ENCODE measurements at regions not wholly inside any gene's neighbourhood (a gene's known extent, or its start where the extent isn't known, plus 50 kb on each side); places are given as distances from the start of the nearest gene placed in this dataset.

DNA sequence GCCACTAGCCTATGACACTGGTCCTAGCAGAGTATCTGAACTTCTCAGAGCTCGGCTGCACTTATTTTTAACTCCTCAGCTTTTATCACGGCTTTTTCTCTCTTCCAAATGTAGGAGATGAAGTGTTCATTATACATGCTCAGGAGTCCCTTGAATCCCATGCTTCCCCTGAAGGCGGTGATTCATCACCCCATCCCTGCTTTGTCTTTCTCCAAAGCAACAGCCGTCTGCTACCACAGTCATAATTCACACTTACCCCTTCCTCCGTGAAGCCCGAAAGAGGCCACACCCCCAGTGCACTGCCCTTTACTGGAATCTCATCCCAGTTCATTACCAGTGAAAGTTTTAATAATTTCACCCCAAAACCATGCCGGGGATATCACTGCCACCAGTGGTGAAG is 301.5 kb upstream of the SHH start:
- TF ChIP-seq, protein P1, sequence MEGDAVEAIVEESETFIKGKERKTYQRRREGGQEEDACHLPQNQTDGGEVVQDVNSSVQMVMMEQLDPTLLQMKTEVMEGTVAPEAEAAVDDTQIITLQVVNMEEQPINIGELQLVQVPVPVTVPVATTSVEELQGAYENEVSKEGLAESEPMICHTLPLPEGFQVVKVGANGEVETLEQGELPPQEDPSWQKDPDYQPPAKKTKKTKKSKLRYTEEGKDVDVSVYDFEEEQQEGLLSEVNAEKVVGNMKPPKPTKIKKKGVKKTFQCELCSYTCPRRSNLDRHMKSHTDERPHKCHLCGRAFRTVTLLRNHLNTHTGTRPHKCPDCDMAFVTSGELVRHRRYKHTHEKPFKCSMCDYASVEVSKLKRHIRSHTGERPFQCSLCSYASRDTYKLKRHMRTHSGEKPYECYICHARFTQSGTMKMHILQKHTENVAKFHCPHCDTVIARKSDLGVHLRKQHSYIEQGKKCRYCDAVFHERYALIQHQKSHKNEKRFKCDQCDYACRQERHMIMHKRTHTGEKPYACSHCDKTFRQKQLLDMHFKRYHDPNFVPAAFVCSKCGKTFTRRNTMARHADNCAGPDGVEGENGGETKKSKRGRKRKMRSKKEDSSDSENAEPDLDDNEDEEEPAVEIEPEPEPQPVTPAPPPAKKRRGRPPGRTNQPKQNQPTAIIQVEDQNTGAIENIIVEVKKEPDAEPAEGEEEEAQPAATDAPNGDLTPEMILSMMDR (IDR thresholded peaks at IDR 0.05), result no peak
- TF ChIP-seq POLR2AphosphoS5 (IDR thresholded peaks at IDR 0.05; ENCODE audit: low read depth, low read length), result no peak

Measured in Panc1 (cell line).